H1 (cell line): ENCODE measurements at regions not wholly inside any gene's neighbourhood (a gene's known extent, or its start where the extent isn't known, plus 50 kb on each side); places are given as distances from the start of the nearest gene placed in this dataset.

Experiments used
- CTCF ChIA-PET: fragments of 300-600 bp; sonication (Branson Sonifier 250); formaldehyde crosslinking; loops from one replicate; lab custom pipeline; 2021; ENCODE audit not compliant: partially characterized antibody; lab: Charles Lee
- POLR2A ChIA-PET: fragments of 300-600 bp; sonication (Branson Sonifier 250); formaldehyde crosslinking; loops from one replicate; lab custom pipeline; 2021; ENCODE audit warnings: inconsistent platforms; ENCODE audit not compliant: partially characterized antibody; lab: Charles Lee
- DNase-seq, 2 experiments: peaks; one replicate each; pipeline versions ENCODE4 v3.0.0 to v3.0.0-alpha.2; 2010 to 2022; ENCODE audit warnings: low spot score in 2 of 2, low read depth in 1 of 2, mixed read lengths in 1 of 2
- FAIRE-seq: peaks from 2 replicates; lab custom pipeline; 2011; peaks lifted over from hg19 to GRCh38; lab: Jason Lieb, UNC
- H2AFZ ChIP-seq: 2 replicates; pipeline ENCODE4 v1.8.1; 2012; ENCODE audit warnings: low read length, inconsistent platforms
- H2AK5ac ChIP-seq: 2 replicates; pipeline ENCODE4 v1.6.1; 2013; ENCODE audit warnings: low read depth, low read length
- H2BK120ac ChIP-seq: replicated peaks from 2 replicates; pipeline ENCODE3; 2013; ENCODE audit warnings: low read depth, low read length, inconsistent platforms
- H2BK12ac ChIP-seq: 2 replicates; pipeline ENCODE4 v1.6.1; 2013; ENCODE audit warnings: low read depth, low read length
- H2BK15ac ChIP-seq: 2 replicates; pipeline ENCODE4 v1.6.1; 2013; ENCODE audit warnings: low read length
- H2BK20ac ChIP-seq: 2 replicates; pipeline ENCODE4 v1.6.1; 2013; ENCODE audit warnings: low read length
- H2BK5ac ChIP-seq: 2 replicates; pipeline ENCODE4 v1.6.1; 2013; ENCODE audit warnings: low read depth, low read length
- H3K14ac ChIP-seq: 2 replicates; pipeline ENCODE4 v1.6.1; 2013; ENCODE audit warnings: inconsistent platforms; ENCODE audit not compliant: insufficient read length
- H3K18ac ChIP-seq: 2 replicates; pipeline ENCODE4 v1.6.1; 2013; ENCODE audit warnings: low read length; ENCODE audit errors: extremely low read depth
- H3K23ac ChIP-seq: 2 replicates; pipeline ENCODE4 v1.6.1; 2013; ENCODE audit warnings: inconsistent platforms; ENCODE audit not compliant: insufficient read length
- H3K23me2 ChIP-seq: 2 replicates; pipeline ENCODE4 v1.6.1; 2013; ENCODE audit warnings: low read depth, low read length
- H3K27ac ChIP-seq: 2 replicates; pipeline ENCODE4 v1.6.1; 2011; ENCODE audit warnings: low read depth, low read length, inconsistent platforms
- H3K27me3 ChIP-seq, 4 experiments: replicated peaks in 1 of 4; 1 replicate in 1 of 4; 2 replicates in 3 of 4; pipeline versions ENCODE4 v1.6.1 to v1.8.1; 2011 to 2013; ENCODE audit warnings: low read length in 3 of 4, mild to moderate bottlenecking in 3 of 4, inconsistent platforms in 2 of 4, mixed read lengths in 2 of 4, moderate library complexity in 1 of 4; ENCODE audit not compliant: control insufficient read depth in 3 of 4, insufficient read depth in 3 of 4; ENCODE audit errors: extremely low read depth in 1 of 4
- H3K36me3 ChIP-seq, 4 experiments: 2 replicates each; pipeline versions ENCODE4 v1.6.1 to v1.8.1; 2011 to 2013; ENCODE audit warnings: mild to moderate bottlenecking in 4 of 4, low read length in 3 of 4, moderate library complexity in 2 of 4, control low read depth in 1 of 4, inconsistent platforms in 1 of 4; ENCODE audit not compliant: insufficient read depth in 4 of 4, control insufficient read depth in 2 of 4
- H3K4ac ChIP-seq: replicated peaks from 2 replicates; pipeline ENCODE3; 2013; ENCODE audit warnings: low read length, low read depth, mixed read lengths, inconsistent platforms; ENCODE audit not compliant: insufficient read length
- H3K4me1 ChIP-seq, 4 experiments: replicated peaks in 1 of 4; 1 replicate in 1 of 4; 2 replicates in 3 of 4; pipeline versions ENCODE4 v1.6.1 to v1.8.1; 2011 to 2013; ENCODE audit warnings: low read length in 3 of 4, inconsistent platforms in 2 of 4, mixed read lengths in 1 of 4; ENCODE audit not compliant: insufficient read depth in 4 of 4, control insufficient read depth in 3 of 4
- H3K4me2 ChIP-seq, 2 experiments: 2 replicates each; pipeline versions ENCODE4 v1.6.1 to v1.8.1; 2011 to 2013; ENCODE audit warnings: low read depth in 2 of 2, low read length in 2 of 2, control low read depth in 1 of 2, inconsistent platforms in 1 of 2, mild to moderate bottlenecking in 1 of 2; ENCODE audit not compliant: insufficient read depth in 1 of 2
- H3K4me3 ChIP-seq, 4 experiments: fragments of 200-600, 300-600 bp in 1 of 4; sonication (generic), shearing (Covaris generic), sonication (Bioruptor Twin) in 1 of 4; 2 replicates each; pipeline versions ENCODE4 v1.5.1 to v1.8.1; 2011 to 2016; ENCODE audit warnings: low read length in 4 of 4, low read depth in 3 of 4, control low read depth in 2 of 4, inconsistent platforms in 2 of 4, mild to moderate bottlenecking in 2 of 4, mixed read lengths in 1 of 4, moderate library complexity in 1 of 4; ENCODE audit not compliant: insufficient read depth in 2 of 4; ENCODE audit errors: extremely low read depth in 1 of 4
- H3K56ac ChIP-seq: replicated peaks from 2 replicates; pipeline ENCODE3; 2013; ENCODE audit warnings: low read depth, mild to moderate bottlenecking, mixed read lengths, low read length, inconsistent platforms; ENCODE audit not compliant: insufficient read length
- H3K79me1 ChIP-seq: 2 replicates; pipeline ENCODE4 v1.6.1; 2013; ENCODE audit warnings: low read depth, low read length, control low read depth
- H3K79me2 ChIP-seq, 2 experiments: 2 replicates each; pipeline versions ENCODE4 v1.6.1 to v1.8.1; 2012 to 2013; ENCODE audit warnings: low read length in 2 of 2, mild to moderate bottlenecking in 2 of 2, inconsistent platforms in 1 of 2; ENCODE audit not compliant: insufficient read depth in 2 of 2, control insufficient read depth in 1 of 2
- H3K9ac ChIP-seq, 4 experiments: replicated peaks in 1 of 4; 1 replicate in 1 of 4; 2 replicates in 3 of 4; pipeline versions ENCODE4 v1.6.1 to v1.8.1; 2011 to 2013; ENCODE audit warnings: low read depth in 3 of 4, low read length in 3 of 4, control low read depth in 2 of 4, mild to moderate bottlenecking in 2 of 4, moderate library complexity in 2 of 4, inconsistent platforms in 1 of 4; ENCODE audit errors: extremely low read depth in 1 of 4
- H3K9me3 ChIP-seq, 2 experiments: 2 replicates each; pipeline versions ENCODE4 v1.6.1 to v1.8.1; 2012 to 2013; ENCODE audit warnings: mild to moderate bottlenecking in 2 of 2, moderate library complexity in 2 of 2, control low read depth in 1 of 2, inconsistent platforms in 1 of 2, low read depth in 1 of 2, low read length in 1 of 2, mixed read lengths in 1 of 2; ENCODE audit not compliant: insufficient read depth in 2 of 2
- H4K20me1 ChIP-seq, 2 experiments: replicated peaks in 1 of 2; 2 replicates each; pipeline versions ENCODE3 to v1.8.1; 2011 to 2013; ENCODE audit warnings: inconsistent platforms in 2 of 2, low read length in 2 of 2, mild to moderate bottlenecking in 1 of 2; ENCODE audit not compliant: insufficient read depth in 2 of 2, control insufficient read depth in 1 of 2
- H4K5ac ChIP-seq: 2 replicates; pipeline ENCODE4 v1.6.1; 2013; ENCODE audit warnings: low read length, low read depth, mixed read lengths, inconsistent platforms; ENCODE audit not compliant: insufficient read length
- H4K8ac ChIP-seq: 2 replicates; pipeline ENCODE4 v1.8.0; 2013; ENCODE audit warnings: mild to moderate bottlenecking, moderate library complexity, low read length, inconsistent platforms; ENCODE audit not compliant: insufficient read depth; ENCODE audit errors: extremely low read depth
- H4K91ac ChIP-seq: replicated peaks from 2 replicates; pipeline ENCODE3; 2013; ENCODE audit warnings: low read length, mixed read lengths, inconsistent platforms; ENCODE audit not compliant: insufficient read length
- ATF2 ChIP-seq: IDR thresholded peaks from 2 replicates; pipeline ENCODE4 v1.6.1; 2012; ENCODE audit warnings: low read length, inconsistent platforms
- BACH1 ChIP-seq: IDR thresholded peaks from 2 replicates; pipeline ENCODE4 v1.6.1; 2012; ENCODE audit warnings: low read length, improper control_type of control experiment
- FOSL1 ChIP-seq: IDR thresholded peaks from 2 replicates; pipeline ENCODE4 v1.6.1; 2011; ENCODE audit warnings: mild to moderate bottlenecking, low read depth, low read length, moderate library complexity; ENCODE audit not compliant: insufficient read depth
- JUN ChIP-seq: IDR thresholded peaks from 2 replicates; pipeline ENCODE4 v1.6.1; 2011; ENCODE audit warnings: low read depth, mild to moderate bottlenecking, improper control_type of control experiment, low read length
- KDM4A ChIP-seq: IDR thresholded peaks from one replicate; pipeline ENCODE4 v1.7.1; 2012; ENCODE audit warnings: low read depth, mild to moderate bottlenecking, moderate library complexity, low read length, inconsistent platforms; ENCODE audit not compliant: severe bottlenecking
- POLR2AphosphoS5 ChIP-seq: IDR thresholded peaks from 2 replicates; pipeline ENCODE4 v1.6.1; 2011; ENCODE audit warnings: low read depth, low read length
- RNF2 ChIP-seq: fragments of 200-900, 300-1000 bp; sonication (generic); IDR thresholded peaks from 2 replicates; pipeline ENCODE4 v1.7.1; 2016; ENCODE audit warnings: borderline replicate concordance, low read depth, mild to moderate bottlenecking, antibody characterized with exemption, low read length; ENCODE audit not compliant: poor library complexity, severe bottlenecking; ENCODE audit errors: missing control alignments
- RXRA ChIP-seq: IDR thresholded peaks from 2 replicates; pipeline ENCODE4 v1.6.1; 2011; ENCODE audit warnings: low read depth, mild to moderate bottlenecking, low read length, moderate library complexity; ENCODE audit not compliant: insufficient read depth
- SIX5 ChIP-seq: IDR thresholded peaks from 2 replicates; pipeline ENCODE4 v1.6.1; 2011; ENCODE audit warnings: mild to moderate bottlenecking, low read depth, low read length
- TAF7 ChIP-seq: optimal IDR thresholded peaks from 2 replicates; pipeline ENCODE3; 2011; ENCODE audit warnings: low read depth, mild to moderate bottlenecking, inconsistent platforms, low read length, moderate library complexity, borderline replicate concordance
- WGBS, 2 experiments: shearing (Covaris generic) in 1 of 2; methylation state at CpG; one replicate each; pipeline versions ENCODE4 v1.1.6 to v1.1.7; 2013 to 2015; ENCODE audit warnings: low lambda C conversion rate in 2 of 2, mixed read lengths in 2 of 2, inconsistent platforms in 1 of 2, low coverage in 1 of 2, missing lambda C conversion rate in 1 of 2; ENCODE audit not compliant: insufficient replicate concordance in 2 of 2, insufficient coverage in 1 of 2, insufficient read length in 1 of 2; ENCODE audit errors: extremely low coverage in 1 of 2, missing lambda C conversion rate in 1 of 2; 5-methylcytosine and 5-hydroxymethylcytosine counted together

GRCh38 chr14:30297876-30298795, 260.8 kb upstream of the G2E3 start:
- FAIRE-seq, result no peak
- H3K18ac ChIP-seq, result no peak overlapping the region
- H4K91ac ChIP-seq, result no peak overlapping the region
- H3K27me3 ChIP-seq, result no peaks in the 10 kb centered on the region
- no peaks in the 10 kb centered on the region for H3K23me2 ChIP-seq
- H3K4me2 ChIP-seq, result no peak overlapping the region
- no peaks in the 10 kb centered on the region for H3K79me1 ChIP-seq
- H4K5ac ChIP-seq, result no peak overlapping the region
- H3K9ac ChIP-seq, result no peak overlapping the region
- no peak overlapping the region for H2BK20ac ChIP-seq
- no peaks in the 10 kb centered on the region for H4K20me1 ChIP-seq
- ChIA-PET POLR2A (no interaction called here), CTCF (interaction anchor here (1.0 to 2.6 kb wide), 6 partner anchors 8 to 145 kb away, joined by 3 to 12 read pairs (median 3); no protein-coding TSS in a partner anchor)
- no peak for DNase-seq
- no peaks in the 10 kb centered on the region; a peak in 1 of 7 replicates for H3K4me1 ChIP-seq
- H2AFZ ChIP-seq, result no peak overlapping the region; the same call in 1 of the 2 replicates
- H3K4me3 ChIP-seq, result no peak overlapping the region
- no peaks in the 10 kb centered on the region for H3K79me2 ChIP-seq
- H3K27ac ChIP-seq, result no peak overlapping the region
- no peaks in the 10 kb centered on the region for H3K9me3 ChIP-seq
- H2BK5ac ChIP-seq, result no peak overlapping the region
- no peak overlapping the region for H2BK15ac ChIP-seq
- H2BK12ac ChIP-seq, result no peak overlapping the region
- H4K8ac ChIP-seq, result no peak overlapping the region
- H3K23ac ChIP-seq, result no peak overlapping the region
- no peak overlapping the region for H2BK120ac ChIP-seq
- H2AK5ac ChIP-seq, result no peak overlapping the region
- WGBS, 2 experiments, result 93% methylated on average over 10 of the region's 10 CpGs; no CpG with 5 or more reads in 1 of the 2 experiments
- H3K14ac ChIP-seq, result no peak overlapping the region
- H3K56ac ChIP-seq, result no peak overlapping the region
- no peak overlapping the region for H3K4ac ChIP-seq
- no peaks in the 10 kb centered on the region for H3K36me3 ChIP-seq
- TF ChIP-seq KDM4A, result no peak
- TF ChIP-seq POLR2AphosphoS5, result no peak
- no peak for TF ChIP-seq RNF2
- no peak for TF ChIP-seq BACH1
- no peak for TF ChIP-seq JUN
- no peak for TF ChIP-seq TAF7
- TF ChIP-seq SIX5, result no peak
- TF ChIP-seq RXRA, result no peak
- no peak for TF ChIP-seq FOSL1
- no peak for TF ChIP-seq ATF2
